Thoracic aorta (tissue), 2 donors: ENCODE measurements at regions not wholly inside any gene's neighbourhood (a gene's known extent, or its start where the extent isn't known, plus 50 kb on each side); places are given as distances from the start of the nearest gene placed in this dataset.

ENCODE experiments used
- ATAC-seq: fragments of 150-250 bp; one replicate; pipeline ENCODE4 v1.8.0; 2017; ENCODE audit warnings: low read depth; ENCODE audit not compliant: insufficient number of reproducible peaks, low FRiP score
- DNase-seq: peaks from one replicate; pipeline ENCODE4 v3.0.0-alpha.2; 2020; ENCODE audit warnings: low spot score
- H3K27ac ChIP-seq, 2 donors: fragments of 200-600 bp; sonication (generic); 1 replicate in 1 of 2; 2 replicates in 1 of 2; pipeline ENCODE4 v1.5.1; 2016; ENCODE audit warnings: mild to moderate bottlenecking in 2 of 2, moderate library complexity in 2 of 2
- H3K27me3 ChIP-seq: fragments of 200-600 bp; sonication (generic); replicated peaks from 2 replicates; pipeline ENCODE4 v1.6.0; 2016; ENCODE audit warnings: mild to moderate bottlenecking; ENCODE audit not compliant: insufficient read depth
- H3K36me3 ChIP-seq: fragments of 200-600 bp; sonication (generic); one replicate; pipeline ENCODE4 v1.5.1; 2016
- H3K4me1 ChIP-seq, 2 donors: fragments of 200-600 bp; sonication (generic); 1 replicate in 1 of 2; 2 replicates in 1 of 2; pipeline versions ENCODE4 v1.5.1 to v1.6.0; 2016; ENCODE audit warnings: low read depth in 2 of 2, mild to moderate bottlenecking in 1 of 2; ENCODE audit not compliant: control insufficient read depth in 1 of 2
- H3K4me3 ChIP-seq: fragments of 200-600 bp; sonication (generic); 2 replicates; pipeline ENCODE4 v1.5.1; 2016; ENCODE audit warnings: mild to moderate bottlenecking
- H3K9me3 ChIP-seq: fragments of 200-600 bp; sonication (generic); 2 replicates; pipeline ENCODE4 v1.5.1; 2016
- TF ChIP-seq, protein P1 (sequence below): fragments of 200-600 bp; sonication (generic); IDR thresholded peaks from one replicate; pipeline ENCODE4 v1.5.1; 2019; ENCODE audit warnings: antibody characterized with exemption

DNA sequence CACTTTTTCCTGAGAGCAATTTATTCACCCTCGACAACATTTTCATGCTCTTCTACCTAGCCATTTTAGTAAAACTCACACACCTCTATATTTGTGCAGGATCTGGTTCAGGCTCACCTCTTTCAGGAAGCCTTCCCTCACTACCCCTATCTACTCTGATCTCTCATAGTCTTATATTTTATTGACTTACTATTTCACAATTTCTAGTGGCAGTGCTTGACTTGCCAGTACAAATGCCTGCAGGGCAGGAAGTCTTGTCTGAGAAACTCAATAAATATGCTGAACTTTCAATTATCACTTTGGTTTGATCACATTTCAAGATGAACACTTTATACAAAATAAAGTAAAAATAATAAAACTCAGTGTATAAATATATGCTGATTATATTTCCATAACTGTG, 226.8 kb downstream of the CETN3 start:
- H3K27me3 ChIP-seq: no peaks in the 10 kb centered on the region
- DNase-seq: no peak
- TF ChIP-seq, protein P1, sequence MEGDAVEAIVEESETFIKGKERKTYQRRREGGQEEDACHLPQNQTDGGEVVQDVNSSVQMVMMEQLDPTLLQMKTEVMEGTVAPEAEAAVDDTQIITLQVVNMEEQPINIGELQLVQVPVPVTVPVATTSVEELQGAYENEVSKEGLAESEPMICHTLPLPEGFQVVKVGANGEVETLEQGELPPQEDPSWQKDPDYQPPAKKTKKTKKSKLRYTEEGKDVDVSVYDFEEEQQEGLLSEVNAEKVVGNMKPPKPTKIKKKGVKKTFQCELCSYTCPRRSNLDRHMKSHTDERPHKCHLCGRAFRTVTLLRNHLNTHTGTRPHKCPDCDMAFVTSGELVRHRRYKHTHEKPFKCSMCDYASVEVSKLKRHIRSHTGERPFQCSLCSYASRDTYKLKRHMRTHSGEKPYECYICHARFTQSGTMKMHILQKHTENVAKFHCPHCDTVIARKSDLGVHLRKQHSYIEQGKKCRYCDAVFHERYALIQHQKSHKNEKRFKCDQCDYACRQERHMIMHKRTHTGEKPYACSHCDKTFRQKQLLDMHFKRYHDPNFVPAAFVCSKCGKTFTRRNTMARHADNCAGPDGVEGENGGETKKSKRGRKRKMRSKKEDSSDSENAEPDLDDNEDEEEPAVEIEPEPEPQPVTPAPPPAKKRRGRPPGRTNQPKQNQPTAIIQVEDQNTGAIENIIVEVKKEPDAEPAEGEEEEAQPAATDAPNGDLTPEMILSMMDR: no peak
- H3K36me3 ChIP-seq: no peaks in the 10 kb centered on the region
- H3K4me1 ChIP-seq: peaks cover 0 to 10% of the 10 kb centered on the region in 2 donors
- H3K9me3 ChIP-seq: no peaks in the 10 kb centered on the region
- no peak overlapping the region for H3K4me3 ChIP-seq
- no peak overlapping the region for H3K27ac ChIP-seq
- no peak for ATAC-seq

DNA sequence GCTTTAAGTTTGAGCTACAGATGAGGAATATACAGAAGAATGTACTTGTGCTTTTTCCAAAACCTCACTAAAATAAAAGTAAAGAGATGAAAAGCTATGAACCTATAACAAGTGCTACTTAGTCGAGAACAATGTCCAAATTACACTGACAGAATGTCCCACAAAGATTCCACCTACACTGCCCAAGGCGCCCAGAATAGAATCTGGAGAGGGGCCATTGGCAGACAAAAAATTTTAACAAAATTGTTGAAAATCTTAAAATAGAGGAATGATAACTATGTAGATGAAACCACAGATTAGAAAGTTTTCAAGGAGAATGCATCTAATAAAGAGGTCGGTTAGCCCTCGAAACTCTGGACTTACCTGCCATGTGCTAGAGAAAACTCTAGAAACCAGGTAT, 235.3 kb downstream of the CETN3 start:
- H3K27ac ChIP-seq: no peak overlapping the region
- TF ChIP-seq, protein P1: no peak
- ATAC-seq (no peak), DNase-seq (no peak)
- H3K36me3 ChIP-seq: no peaks in the 10 kb centered on the region
- H3K4me1 ChIP-seq: peaks cover 15 to 39% of the 10 kb centered on the region in 2 donors
- H3K9me3 ChIP-seq: no peaks in the 10 kb centered on the region
- no peaks in the 10 kb centered on the region for H3K27me3 ChIP-seq
- no peak overlapping the region for H3K4me3 ChIP-seq

DNA sequence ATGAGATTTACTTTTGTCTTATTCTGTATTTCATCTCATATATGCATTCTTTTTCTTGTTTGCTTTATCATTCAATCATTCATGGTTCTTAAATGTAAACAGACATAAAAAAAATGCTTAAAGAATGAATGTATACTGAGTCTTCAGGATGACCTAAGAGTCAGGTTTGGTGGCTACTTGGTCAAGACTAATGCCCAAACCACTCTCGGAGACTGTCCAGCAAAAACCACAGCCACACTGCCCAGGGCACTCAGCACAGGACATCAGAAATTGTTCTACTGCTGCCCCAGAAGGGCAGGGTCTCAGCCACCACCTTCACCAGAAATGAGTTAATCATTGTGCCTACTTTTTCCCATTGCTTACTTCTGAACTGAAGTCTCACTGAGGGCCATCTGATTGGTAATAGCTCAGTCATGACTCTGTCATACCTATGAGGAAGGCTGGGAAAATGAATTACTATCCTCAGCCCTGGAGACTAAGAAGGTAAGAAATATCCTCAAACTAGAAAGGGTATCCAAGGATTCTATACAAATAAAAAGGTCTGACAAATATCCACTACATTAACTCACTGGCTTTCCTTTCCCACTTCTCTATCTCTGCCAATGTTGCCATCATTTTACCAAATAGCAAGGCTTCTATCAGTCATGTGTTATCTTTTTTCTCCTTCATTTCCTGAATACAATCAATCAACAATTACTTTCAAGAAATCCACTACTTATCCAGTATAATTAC, 236.1 kb downstream of the CETN3 start:
- TF ChIP-seq, protein P1: no peak
- Histone ChIP-seq H3K9me3 (no peaks in the 10 kb centered on the region), H3K4me3 (no peak overlapping the region), H3K36me3 (no peaks in the 10 kb centered on the region), H3K4me1 (peaks cover 18 to 43% of the 10 kb centered on the region in 2 donors), H3K27ac (no peak overlapping the region), H3K27me3 (no peaks in the 10 kb centered on the region)
- DNase-seq (no peak), ATAC-seq (no peak)

DNA sequence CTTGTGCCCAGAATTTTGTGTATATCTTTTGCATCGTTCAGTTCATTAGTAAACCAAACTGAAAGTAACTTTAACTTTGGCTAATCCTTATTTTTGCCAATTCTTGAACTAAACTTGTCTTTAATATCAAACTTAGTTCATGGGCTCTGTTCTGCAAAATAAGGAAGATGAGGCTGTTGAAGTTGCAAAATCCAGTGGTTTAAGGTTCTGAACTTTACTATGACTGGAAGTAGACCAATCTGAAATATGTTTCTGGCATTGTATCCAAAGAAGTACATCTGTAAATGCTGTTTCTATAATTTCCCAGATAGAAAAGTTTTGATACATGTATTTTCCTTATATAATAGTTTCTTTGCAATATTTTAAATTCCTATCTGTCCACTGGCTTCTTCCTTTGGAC, 238.1 kb downstream of the CETN3 start:
- H3K9me3 ChIP-seq: no peaks in the 10 kb centered on the region
- H3K4me1 ChIP-seq: peaks cover 18 to 43% of the 10 kb centered on the region in 2 donors
- no peaks in the 10 kb centered on the region for H3K36me3 ChIP-seq
- no peak overlapping the region for H3K27ac ChIP-seq
- H3K4me3 ChIP-seq: no peak overlapping the region
- no peaks in the 10 kb centered on the region for H3K27me3 ChIP-seq
- TF ChIP-seq, protein P1: no peak
- ATAC-seq (no peak), DNase-seq (no peak)

DNA sequence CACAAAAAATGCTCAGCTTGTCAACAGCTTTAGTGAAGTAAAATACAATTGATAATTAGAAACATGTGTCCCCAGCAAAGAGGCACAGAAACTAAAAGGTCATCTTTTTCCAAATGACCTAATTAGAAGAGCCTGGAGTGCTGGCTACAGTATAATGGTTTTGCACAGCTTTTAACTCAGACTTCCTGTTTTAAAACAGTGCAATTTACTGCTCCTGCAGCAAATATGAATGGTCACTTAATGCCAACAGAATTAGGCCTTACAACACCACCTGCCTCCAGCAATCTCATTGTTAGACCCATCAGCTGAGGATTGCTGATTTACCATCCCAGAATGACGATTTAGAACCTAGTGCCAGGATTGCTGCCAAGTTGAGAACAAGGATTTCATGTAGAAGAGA, 239.3 kb downstream of the CETN3 start:
- TF ChIP-seq, protein P1: no peak
- Histone ChIP-seq H3K9me3 (no peaks in the 10 kb centered on the region), H3K27ac (no peak overlapping the region), H3K4me1 (peaks cover 18 to 43% of the 10 kb centered on the region in 2 donors), H3K4me3 (no peak overlapping the region), H3K27me3 (no peaks in the 10 kb centered on the region), H3K36me3 (no peaks in the 10 kb centered on the region)
- DNase-seq: no peak
- ATAC-seq: no peak
